H1 (cell line): ENCODE measurements at regions not wholly inside any gene's neighbourhood (a gene's known extent, or its start where the extent isn't known, plus 50 kb on each side); places are given as distances from the start of the nearest gene placed in this dataset.

Experiments used
- CTCF ChIA-PET: fragments of 300-600 bp; sonication (Branson Sonifier 250); formaldehyde crosslinking; loops from one replicate; lab custom pipeline; 2021; ENCODE audit not compliant: partially characterized antibody; lab: Charles Lee
- POLR2A ChIA-PET: fragments of 300-600 bp; sonication (Branson Sonifier 250); formaldehyde crosslinking; loops from one replicate; lab custom pipeline; 2021; ENCODE audit warnings: inconsistent platforms; ENCODE audit not compliant: partially characterized antibody; lab: Charles Lee
- DNase-seq, 2 experiments: peaks; one replicate each; pipeline versions ENCODE4 v3.0.0 to v3.0.0-alpha.2; 2010 to 2022; ENCODE audit warnings: low spot score in 2 of 2, low read depth in 1 of 2, mixed read lengths in 1 of 2
- FAIRE-seq: peaks from 2 replicates; lab custom pipeline; 2011; peaks lifted over from hg19 to GRCh38; lab: Jason Lieb, UNC
- H2AFZ ChIP-seq: 2 replicates; pipeline ENCODE4 v1.8.1; 2012; ENCODE audit warnings: low read length, inconsistent platforms
- H2AK5ac ChIP-seq: 2 replicates; pipeline ENCODE4 v1.6.1; 2013; ENCODE audit warnings: low read depth, low read length
- H2BK120ac ChIP-seq: replicated peaks from 2 replicates; pipeline ENCODE3; 2013; ENCODE audit warnings: low read depth, low read length, inconsistent platforms
- H2BK12ac ChIP-seq: 2 replicates; pipeline ENCODE4 v1.6.1; 2013; ENCODE audit warnings: low read depth, low read length
- H2BK15ac ChIP-seq: 2 replicates; pipeline ENCODE4 v1.6.1; 2013; ENCODE audit warnings: low read length
- H2BK20ac ChIP-seq: 2 replicates; pipeline ENCODE4 v1.6.1; 2013; ENCODE audit warnings: low read length
- H2BK5ac ChIP-seq: 2 replicates; pipeline ENCODE4 v1.6.1; 2013; ENCODE audit warnings: low read depth, low read length
- H3K14ac ChIP-seq: 2 replicates; pipeline ENCODE4 v1.6.1; 2013; ENCODE audit warnings: inconsistent platforms; ENCODE audit not compliant: insufficient read length
- H3K18ac ChIP-seq: 2 replicates; pipeline ENCODE4 v1.6.1; 2013; ENCODE audit warnings: low read length; ENCODE audit errors: extremely low read depth
- H3K23ac ChIP-seq: 2 replicates; pipeline ENCODE4 v1.6.1; 2013; ENCODE audit warnings: inconsistent platforms; ENCODE audit not compliant: insufficient read length
- H3K23me2 ChIP-seq: 2 replicates; pipeline ENCODE4 v1.6.1; 2013; ENCODE audit warnings: low read depth, low read length
- H3K27ac ChIP-seq: 2 replicates; pipeline ENCODE4 v1.6.1; 2011; ENCODE audit warnings: low read depth, low read length, inconsistent platforms
- H3K27me3 ChIP-seq, 4 experiments: replicated peaks in 1 of 4; 1 replicate in 1 of 4; 2 replicates in 3 of 4; pipeline versions ENCODE4 v1.6.1 to v1.8.1; 2011 to 2013; ENCODE audit warnings: low read length in 3 of 4, mild to moderate bottlenecking in 3 of 4, inconsistent platforms in 2 of 4, mixed read lengths in 2 of 4, moderate library complexity in 1 of 4; ENCODE audit not compliant: control insufficient read depth in 3 of 4, insufficient read depth in 3 of 4; ENCODE audit errors: extremely low read depth in 1 of 4
- H3K36me3 ChIP-seq, 4 experiments: 2 replicates each; pipeline versions ENCODE4 v1.6.1 to v1.8.1; 2011 to 2013; ENCODE audit warnings: mild to moderate bottlenecking in 4 of 4, low read length in 3 of 4, moderate library complexity in 2 of 4, control low read depth in 1 of 4, inconsistent platforms in 1 of 4; ENCODE audit not compliant: insufficient read depth in 4 of 4, control insufficient read depth in 2 of 4
- H3K4ac ChIP-seq: replicated peaks from 2 replicates; pipeline ENCODE3; 2013; ENCODE audit warnings: low read length, low read depth, mixed read lengths, inconsistent platforms; ENCODE audit not compliant: insufficient read length
- H3K4me1 ChIP-seq, 4 experiments: replicated peaks in 1 of 4; 1 replicate in 1 of 4; 2 replicates in 3 of 4; pipeline versions ENCODE4 v1.6.1 to v1.8.1; 2011 to 2013; ENCODE audit warnings: low read length in 3 of 4, inconsistent platforms in 2 of 4, mixed read lengths in 1 of 4; ENCODE audit not compliant: insufficient read depth in 4 of 4, control insufficient read depth in 3 of 4
- H3K4me2 ChIP-seq, 2 experiments: 2 replicates each; pipeline versions ENCODE4 v1.6.1 to v1.8.1; 2011 to 2013; ENCODE audit warnings: low read depth in 2 of 2, low read length in 2 of 2, control low read depth in 1 of 2, inconsistent platforms in 1 of 2, mild to moderate bottlenecking in 1 of 2; ENCODE audit not compliant: insufficient read depth in 1 of 2
- H3K4me3 ChIP-seq, 4 experiments: fragments of 200-600, 300-600 bp in 1 of 4; sonication (generic), shearing (Covaris generic), sonication (Bioruptor Twin) in 1 of 4; 2 replicates each; pipeline versions ENCODE4 v1.5.1 to v1.8.1; 2011 to 2016; ENCODE audit warnings: low read length in 4 of 4, low read depth in 3 of 4, control low read depth in 2 of 4, inconsistent platforms in 2 of 4, mild to moderate bottlenecking in 2 of 4, mixed read lengths in 1 of 4, moderate library complexity in 1 of 4; ENCODE audit not compliant: insufficient read depth in 2 of 4; ENCODE audit errors: extremely low read depth in 1 of 4
- H3K56ac ChIP-seq: replicated peaks from 2 replicates; pipeline ENCODE3; 2013; ENCODE audit warnings: low read depth, mild to moderate bottlenecking, mixed read lengths, low read length, inconsistent platforms; ENCODE audit not compliant: insufficient read length
- H3K79me1 ChIP-seq: 2 replicates; pipeline ENCODE4 v1.6.1; 2013; ENCODE audit warnings: low read depth, low read length, control low read depth
- H3K79me2 ChIP-seq, 2 experiments: 2 replicates each; pipeline versions ENCODE4 v1.6.1 to v1.8.1; 2012 to 2013; ENCODE audit warnings: low read length in 2 of 2, mild to moderate bottlenecking in 2 of 2, inconsistent platforms in 1 of 2; ENCODE audit not compliant: insufficient read depth in 2 of 2, control insufficient read depth in 1 of 2
- H3K9ac ChIP-seq, 4 experiments: replicated peaks in 1 of 4; 1 replicate in 1 of 4; 2 replicates in 3 of 4; pipeline versions ENCODE4 v1.6.1 to v1.8.1; 2011 to 2013; ENCODE audit warnings: low read depth in 3 of 4, low read length in 3 of 4, control low read depth in 2 of 4, mild to moderate bottlenecking in 2 of 4, moderate library complexity in 2 of 4, inconsistent platforms in 1 of 4; ENCODE audit errors: extremely low read depth in 1 of 4
- H3K9me3 ChIP-seq, 2 experiments: 2 replicates each; pipeline versions ENCODE4 v1.6.1 to v1.8.1; 2012 to 2013; ENCODE audit warnings: mild to moderate bottlenecking in 2 of 2, moderate library complexity in 2 of 2, control low read depth in 1 of 2, inconsistent platforms in 1 of 2, low read depth in 1 of 2, low read length in 1 of 2, mixed read lengths in 1 of 2; ENCODE audit not compliant: insufficient read depth in 2 of 2
- H4K20me1 ChIP-seq, 2 experiments: replicated peaks in 1 of 2; 2 replicates each; pipeline versions ENCODE3 to v1.8.1; 2011 to 2013; ENCODE audit warnings: inconsistent platforms in 2 of 2, low read length in 2 of 2, mild to moderate bottlenecking in 1 of 2; ENCODE audit not compliant: insufficient read depth in 2 of 2, control insufficient read depth in 1 of 2
- H4K5ac ChIP-seq: 2 replicates; pipeline ENCODE4 v1.6.1; 2013; ENCODE audit warnings: low read length, low read depth, mixed read lengths, inconsistent platforms; ENCODE audit not compliant: insufficient read length
- H4K8ac ChIP-seq: 2 replicates; pipeline ENCODE4 v1.8.0; 2013; ENCODE audit warnings: mild to moderate bottlenecking, moderate library complexity, low read length, inconsistent platforms; ENCODE audit not compliant: insufficient read depth; ENCODE audit errors: extremely low read depth
- H4K91ac ChIP-seq: replicated peaks from 2 replicates; pipeline ENCODE3; 2013; ENCODE audit warnings: low read length, mixed read lengths, inconsistent platforms; ENCODE audit not compliant: insufficient read length
- CBX5 ChIP-seq: fragments of 300-800, 300-1000 bp; sonication (generic); IDR thresholded peaks from 2 replicates; pipeline ENCODE4 v1.7.1; 2016; ENCODE audit warnings: antibody characterized with exemption, low read length, low read depth
- CEBPB ChIP-seq: IDR thresholded peaks from 2 replicates; pipeline ENCODE4 v1.6.1; 2012; ENCODE audit warnings: low read depth, low read length
- CHD1 ChIP-seq: IDR thresholded peaks from 2 replicates; pipeline ENCODE4 v1.6.1; 2012; ENCODE audit warnings: low read depth, low read length, improper control_type of control experiment
- CHD2 ChIP-seq: IDR thresholded peaks from 2 replicates; pipeline ENCODE4 v1.6.1; 2012; ENCODE audit warnings: low read length, improper control_type of control experiment
- CTBP2 ChIP-seq: IDR thresholded peaks from 2 replicates; pipeline ENCODE4 v1.7.0; 2011; ENCODE audit warnings: borderline replicate concordance, mild to moderate bottlenecking, moderate library complexity, mixed read lengths, low read length; ENCODE audit not compliant: insufficient read depth, insufficient read length
- EZH2 ChIP-seq: fragments of 200-600 bp; sonication (generic); IDR thresholded peaks from 2 replicates; pipeline ENCODE4 v1.7.1; 2012; ENCODE audit warnings: low read depth, mild to moderate bottlenecking, moderate library complexity, low read length, inconsistent platforms; ENCODE audit not compliant: severe bottlenecking
- SAP30 ChIP-seq: fragments of 300-600 bp; sonication (generic); IDR thresholded peaks from 2 replicates; pipeline ENCODE4 v1.7.1; 2012; ENCODE audit warnings: low read length, moderate library complexity, mild to moderate bottlenecking, inconsistent platforms; ENCODE audit not compliant: insufficient read depth, insufficient replicate concordance
- SP1 ChIP-seq: IDR thresholded peaks from 2 replicates; pipeline ENCODE4 v1.6.1; 2011; ENCODE audit warnings: low read depth, low read length
- SP2 ChIP-seq: IDR thresholded peaks from 2 replicates; pipeline ENCODE4 v1.6.1; 2012; ENCODE audit warnings: mild to moderate bottlenecking, low read length, inconsistent platforms
- SRF ChIP-seq: IDR thresholded peaks from 2 replicates; pipeline ENCODE4 v1.6.1; 2011; ENCODE audit warnings: mild to moderate bottlenecking, low read depth, low read length, moderate library complexity
- TAF7 ChIP-seq: optimal IDR thresholded peaks from 2 replicates; pipeline ENCODE3; 2011; ENCODE audit warnings: low read depth, mild to moderate bottlenecking, inconsistent platforms, low read length, moderate library complexity, borderline replicate concordance
- TEAD4 ChIP-seq: IDR thresholded peaks from 2 replicates; pipeline ENCODE4 v1.6.1; 2012; ENCODE audit warnings: low read depth, low read length, inconsistent platforms, mixed read lengths
- WGBS, 2 experiments: shearing (Covaris generic) in 1 of 2; methylation state at CpG; one replicate each; pipeline versions ENCODE4 v1.1.6 to v1.1.7; 2013 to 2015; ENCODE audit warnings: low lambda C conversion rate in 2 of 2, mixed read lengths in 2 of 2, inconsistent platforms in 1 of 2, low coverage in 1 of 2, missing lambda C conversion rate in 1 of 2; ENCODE audit not compliant: insufficient replicate concordance in 2 of 2, insufficient coverage in 1 of 2, insufficient read length in 1 of 2; ENCODE audit errors: extremely low coverage in 1 of 2, missing lambda C conversion rate in 1 of 2; 5-methylcytosine and 5-hydroxymethylcytosine counted together

DNA sequence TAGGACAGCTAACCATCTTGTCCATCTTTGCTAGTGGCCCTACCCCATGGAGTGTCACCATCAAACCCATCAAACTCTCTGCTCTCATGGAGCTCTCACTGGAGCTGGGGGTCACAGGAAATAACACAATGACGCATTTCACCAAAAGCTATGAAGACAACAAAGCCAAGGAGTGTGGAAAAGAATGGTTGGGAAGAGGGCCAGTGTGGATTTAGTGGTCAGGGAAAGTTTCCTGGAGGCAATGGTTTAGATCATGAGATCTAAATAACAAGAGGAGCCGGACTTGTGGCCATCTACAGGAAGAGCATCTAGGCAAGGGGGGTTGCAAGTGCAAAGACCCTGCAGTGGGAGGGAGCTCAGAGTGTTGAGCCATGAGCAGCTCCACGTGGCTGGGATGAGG, 189.5 kb downstream of the BMP7 start:
- Histone ChIP-seq H3K79me1 (no peaks in the 10 kb centered on the region), H2BK5ac (no peak overlapping the region), H3K23me2 (no peaks in the 10 kb centered on the region), H2BK20ac (no peak overlapping the region), H3K23ac (no peak overlapping the region), H4K8ac (no peak overlapping the region), H3K56ac (no peak overlapping the region), H4K20me1 (no peaks in the 10 kb centered on the region), H3K18ac (no peak overlapping the region), H2AFZ (no peak overlapping the region), H3K4me1 (peaks cover 0 to 2% (median 0%) of the 10 kb centered on the region in 4 experiments; a peak in 3 of 7 replicates), H2BK15ac (no peak overlapping the region), H3K9me3 (peaks cover 0 to 5% of the 10 kb centered on the region in 2 experiments; a peak in 2 of 4 replicates), H2BK12ac (no peak overlapping the region), H3K4me2 (no peak overlapping the region), H3K14ac (no peak overlapping the region), H3K9ac (no peak overlapping the region), H3K4me3 (no peak overlapping the region), H3K4ac (no peak overlapping the region), H3K27ac (no peak overlapping the region), H2BK120ac (no peak overlapping the region), H3K79me2 (no peaks in the 10 kb centered on the region), H3K27me3 (peaks cover 0 to 5% (median 5%) of the 10 kb centered on the region in 4 experiments; a peak in 3 of 7 replicates), H2AK5ac (no peak overlapping the region), H3K36me3 (no peaks in the 10 kb centered on the region), H4K91ac (no peak overlapping the region), H4K5ac (no peak overlapping the region)
- CTCF ChIA-PET, result interaction anchor here (0.6 kb wide), 1 partner anchor 526 kb away, joined by 3 read pairs; no protein-coding TSS in a partner anchor
- POLR2A ChIA-PET, result no interaction called here
- DNase-seq (no peak), FAIRE-seq (no peak)
- TF ChIP-seq EZH2, result no peak
- no peak for TF ChIP-seq TEAD4
- TF ChIP-seq SAP30, result no peak
- no peak for TF ChIP-seq SP1
- TF ChIP-seq CEBPB, result no peak
- no peak for TF ChIP-seq CHD2
- TF ChIP-seq CHD1, result no peak
- no peak for TF ChIP-seq SP2
- TF ChIP-seq TAF7, result no peak
- no peak for TF ChIP-seq CTBP2
- no peak for TF ChIP-seq SRF
- no peak for TF ChIP-seq CBX5
- WGBS, 2 experiments, result 78% methylated on average over 3 of the region's 3 CpGs; no CpG with 5 or more reads in 1 of the 2 experiments
